ENCODE measurements at regions not wholly inside any gene's neighbourhood (a gene's known extent, or its start where the extent isn't known, plus 50 kb on each side); places are given as distances from the start of the nearest gene placed in this dataset.

- Histone ChIP-seq H3K27me3 (ENCODE audit: insufficient read depth, low read length, poor library complexity) (no peaks in the 10 kb centered on the region), H3K79me1 (ENCODE audit: low read length) (no peaks in the 10 kb centered on the region), H4K8ac (ENCODE audit: low read depth, low read length) (no peak overlapping the region), H4K5ac (ENCODE audit: low read length) (no peak overlapping the region), H3K4me2 (ENCODE audit: low read length) (no peak overlapping the region), H2AK5ac (ENCODE audit: low read length) (no peak overlapping the region), H2BK5ac (ENCODE audit: low read length) (no peak overlapping the region), H3K4me1 (ENCODE audit: control insufficient read depth, low read depth, low read length) (no peaks in the 10 kb centered on the region), H3K4ac (ENCODE audit: low read depth, low read length) (no peak overlapping the region), H2BK15ac (replicated peaks; ENCODE audit: low read depth) (no peak overlapping the region), H3K79me2 (ENCODE audit: control insufficient read depth, insufficient read depth, low read length) (no peaks in the 10 kb centered on the region), H3K18ac (ENCODE audit: low read length) (no peak overlapping the region), H3K56ac (ENCODE audit: low read length) (no peak overlapping the region), H3K23ac (ENCODE audit: low read length) (no peak overlapping the region), H3K9ac (ENCODE audit: low read length) (no peak overlapping the region), H3K4me3 (ENCODE audit: low read length) (no peak overlapping the region), H2BK120ac (ENCODE audit: low read depth, low read length) (no peak overlapping the region), H3K36me3 (ENCODE audit: control insufficient read depth, insufficient read depth, low read length) (no peaks in the 10 kb centered on the region), H3K27ac (ENCODE audit: low read depth, low read length) (no peak overlapping the region)
- peak; percentile 56 for DNase-seq
- 100% methylated on average over 1 of the region's 16 CpGs for WGBS (ENCODE audit: extremely low coverage, insufficient coverage, low lambda C conversion rate)
Measured at GRCh38 chr20:19885939-19886660, 128.0 kb downstream of the RIN2 start.

DNA sequence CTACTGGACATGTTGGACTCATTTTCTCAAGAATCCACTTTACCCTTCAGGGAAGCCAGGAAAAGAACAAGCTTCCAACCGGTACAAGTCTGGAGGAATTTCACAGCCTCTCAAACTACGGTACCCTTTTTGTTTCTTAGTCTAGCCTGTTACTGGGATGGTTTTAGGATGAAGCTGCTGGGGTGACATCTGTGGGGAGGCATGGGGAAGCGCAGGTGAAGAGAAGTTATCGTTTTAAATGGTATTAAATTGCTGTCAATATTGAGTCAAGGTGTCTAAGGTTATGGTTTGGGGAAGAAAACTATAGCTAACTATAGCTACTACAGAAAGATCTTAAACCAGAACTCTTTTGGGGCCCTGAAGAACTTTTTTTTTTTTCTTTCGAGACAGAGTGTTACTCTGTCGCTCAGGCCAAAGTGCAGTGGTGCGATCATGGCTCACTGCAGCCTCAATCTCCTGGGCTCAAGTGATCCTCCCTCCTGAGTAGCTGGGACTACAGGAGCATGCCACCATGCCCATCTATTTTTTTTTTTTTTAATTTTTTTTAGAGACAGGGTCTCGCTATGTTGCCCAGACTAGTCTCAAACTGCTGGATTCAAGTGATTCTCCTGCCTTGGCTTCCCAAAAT is 128.7 kb downstream of the RIN2 start:
- H4K5ac ChIP-seq (ENCODE audit: low read length): no peak overlapping the region
- no peak overlapping the region for H2BK5ac ChIP-seq (ENCODE audit: low read length)
- H3K18ac ChIP-seq (ENCODE audit: low read length): no peak overlapping the region
- no peak overlapping the region for H3K9ac ChIP-seq (ENCODE audit: low read length)
- WGBS (ENCODE audit: extremely low coverage, insufficient coverage, low lambda C conversion rate): no CpG with 5 or more reads among the region's 8 CpGs
- H3K4ac ChIP-seq (ENCODE audit: low read depth, low read length): no peak overlapping the region
- DNase-seq: peak; percentile 65
- no peaks in the 10 kb centered on the region for H3K4me1 ChIP-seq (ENCODE audit: control insufficient read depth, low read depth, low read length)
- H3K27me3 ChIP-seq (ENCODE audit: insufficient read depth, low read length, poor library complexity): no peaks in the 10 kb centered on the region
- H4K8ac ChIP-seq (ENCODE audit: low read depth, low read length): no peak overlapping the region
- H2AK5ac ChIP-seq (ENCODE audit: low read length): no peak overlapping the region
- H3K27ac ChIP-seq (ENCODE audit: low read depth, low read length): no peak overlapping the region
- H3K4me3 ChIP-seq (ENCODE audit: low read length): no peak overlapping the region
- H3K79me1 ChIP-seq (ENCODE audit: low read length): no peaks in the 10 kb centered on the region
- no peak overlapping the region for H3K56ac ChIP-seq (ENCODE audit: low read length)
- no peak overlapping the region for H2BK120ac ChIP-seq (ENCODE audit: low read depth, low read length)
- no peaks in the 10 kb centered on the region for H3K79me2 ChIP-seq (ENCODE audit: control insufficient read depth, insufficient read depth, low read length)
- no peak overlapping the region for H3K4me2 ChIP-seq (ENCODE audit: low read length)
- no peak overlapping the region for H3K23ac ChIP-seq (ENCODE audit: low read length)
- H3K36me3 ChIP-seq (ENCODE audit: control insufficient read depth, insufficient read depth, low read length): no peaks in the 10 kb centered on the region
- no peak overlapping the region for H2BK15ac ChIP-seq (replicated peaks; ENCODE audit: low read depth)

DNA sequence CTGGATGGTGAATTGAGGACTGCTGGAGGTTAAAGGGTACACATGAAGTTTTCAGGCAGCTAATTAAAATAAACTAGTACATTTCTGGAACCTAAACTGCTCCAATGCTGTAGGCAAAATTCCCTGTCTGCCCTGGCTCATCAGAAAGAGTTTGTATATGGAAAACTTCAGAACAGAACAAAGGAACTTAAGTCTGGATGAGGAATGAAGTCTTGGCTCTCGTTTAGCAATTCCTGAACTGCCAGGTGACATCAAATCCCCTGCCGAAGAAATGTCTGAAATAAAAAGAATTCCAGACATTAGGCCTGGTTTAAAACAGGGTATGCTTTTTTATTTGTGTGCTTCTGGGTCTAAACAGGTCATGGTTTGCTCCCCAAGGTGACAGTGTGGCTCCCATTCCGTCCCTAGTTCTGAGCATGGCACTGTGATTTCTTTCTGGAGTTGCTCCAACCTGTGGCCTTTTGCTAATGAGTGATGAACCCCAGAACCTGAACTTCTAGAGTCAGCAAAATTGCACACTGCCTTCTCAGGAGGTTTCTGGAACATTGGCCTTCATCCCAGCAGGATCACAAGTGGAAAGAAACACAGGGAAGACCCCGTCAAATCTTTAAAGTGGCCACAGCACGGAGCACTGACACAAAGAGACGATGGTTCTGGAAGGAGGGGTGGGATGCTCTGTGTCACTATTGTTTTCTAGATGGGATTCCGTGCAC is 129.4 kb upstream of the NAA20 start:
- H4K5ac ChIP-seq (ENCODE audit: low read length): no peak overlapping the region
- H2BK120ac ChIP-seq (ENCODE audit: low read depth, low read length): no peak overlapping the region
- H3K4me1 ChIP-seq (ENCODE audit: control insufficient read depth, low read depth, low read length): no peaks in the 10 kb centered on the region
- H3K27me3 ChIP-seq (ENCODE audit: insufficient read depth, low read length, poor library complexity): no peaks in the 10 kb centered on the region
- no peak overlapping the region for H3K18ac ChIP-seq (ENCODE audit: low read length)
- H4K8ac ChIP-seq (ENCODE audit: low read depth, low read length): no peak overlapping the region
- H2AK5ac ChIP-seq (ENCODE audit: low read length): no peak overlapping the region
- H3K23ac ChIP-seq (ENCODE audit: low read length): no peak overlapping the region
- no peak overlapping the region for H3K4me2 ChIP-seq (ENCODE audit: low read length)
- H2BK15ac ChIP-seq (replicated peaks; ENCODE audit: low read depth): no peak overlapping the region
- DNase-seq: no peak
- H3K79me1 ChIP-seq (ENCODE audit: low read length): no peaks in the 10 kb centered on the region
- H3K4me3 ChIP-seq (ENCODE audit: low read length): no peak overlapping the region
- H3K56ac ChIP-seq (ENCODE audit: low read length): no peak overlapping the region
- no CpG with 5 or more reads among the region's 7 CpGs for WGBS (ENCODE audit: extremely low coverage, insufficient coverage, low lambda C conversion rate)
- no peak overlapping the region for H3K27ac ChIP-seq (ENCODE audit: low read depth, low read length)
- H3K9ac ChIP-seq (ENCODE audit: low read length): no peak overlapping the region
- H3K36me3 ChIP-seq (ENCODE audit: control insufficient read depth, insufficient read depth, low read length): no peaks in the 10 kb centered on the region
- no peak overlapping the region for H2BK5ac ChIP-seq (ENCODE audit: low read length)
- no peak overlapping the region for H3K4ac ChIP-seq (ENCODE audit: low read depth, low read length)
- no peaks in the 10 kb centered on the region for H3K79me2 ChIP-seq (ENCODE audit: control insufficient read depth, insufficient read depth, low read length)

- H3K9ac ChIP-seq (ENCODE audit: low read length): no peak overlapping the region
- no peak overlapping the region for H3K4me3 ChIP-seq (ENCODE audit: low read length)
- no peak overlapping the region for H2AK5ac ChIP-seq (ENCODE audit: low read length)
- no peak overlapping the region for H2BK15ac ChIP-seq (replicated peaks; ENCODE audit: low read depth)
- no peaks in the 10 kb centered on the region for H3K4me1 ChIP-seq (ENCODE audit: control insufficient read depth, low read depth, low read length)
- no peak overlapping the region for H2BK120ac ChIP-seq (ENCODE audit: low read depth, low read length)
- no peaks in the 10 kb centered on the region for H3K79me2 ChIP-seq (ENCODE audit: control insufficient read depth, insufficient read depth, low read length)
- WGBS (ENCODE audit: extremely low coverage, insufficient coverage, low lambda C conversion rate): no CpG with 5 or more reads among the region's 8 CpGs
- H3K79me1 ChIP-seq (ENCODE audit: low read length): no peaks in the 10 kb centered on the region
- H3K36me3 ChIP-seq (ENCODE audit: control insufficient read depth, insufficient read depth, low read length): no peaks in the 10 kb centered on the region
- no peak overlapping the region for H3K4ac ChIP-seq (ENCODE audit: low read depth, low read length)
- no peaks in the 10 kb centered on the region for H3K27me3 ChIP-seq (ENCODE audit: insufficient read depth, low read length, poor library complexity)
- no peak overlapping the region for H4K5ac ChIP-seq (ENCODE audit: low read length)
- H3K56ac ChIP-seq (ENCODE audit: low read length): no peak overlapping the region
- DNase-seq: no peak
- H3K18ac ChIP-seq (ENCODE audit: low read length): no peak overlapping the region
- no peak overlapping the region for H4K8ac ChIP-seq (ENCODE audit: low read depth, low read length)
- no peak overlapping the region for H3K23ac ChIP-seq (ENCODE audit: low read length)
- no peak overlapping the region for H3K27ac ChIP-seq (ENCODE audit: low read depth, low read length)
- no peak overlapping the region for H2BK5ac ChIP-seq (ENCODE audit: low read length)
- no peak overlapping the region for H3K4me2 ChIP-seq (ENCODE audit: low read length)
Measured at GRCh38 chr20:19888269-19888671, 128.9 kb upstream of the NAA20 start.

- no peak overlapping the region for H2BK120ac ChIP-seq (ENCODE audit: low read depth, low read length)
- no peaks in the 10 kb centered on the region for H3K79me1 ChIP-seq (ENCODE audit: low read length)
- no peak overlapping the region for H3K23ac ChIP-seq (ENCODE audit: low read length)
- H3K4ac ChIP-seq (ENCODE audit: low read depth, low read length): no peak overlapping the region
- no peak overlapping the region for H3K27ac ChIP-seq (ENCODE audit: low read depth, low read length)
- H2BK15ac ChIP-seq (replicated peaks; ENCODE audit: low read depth): no peak overlapping the region
- no peak overlapping the region for H4K8ac ChIP-seq (ENCODE audit: low read depth, low read length)
- no peak overlapping the region for H3K4me2 ChIP-seq (ENCODE audit: low read length)
- no peak overlapping the region for H3K9ac ChIP-seq (ENCODE audit: low read length)
- WGBS (ENCODE audit: extremely low coverage, insufficient coverage, low lambda C conversion rate): no CpG with 5 or more reads among the region's 21 CpGs
- H3K18ac ChIP-seq (ENCODE audit: low read length): no peak overlapping the region
- no peaks in the 10 kb centered on the region for H3K36me3 ChIP-seq (ENCODE audit: control insufficient read depth, insufficient read depth, low read length)
- no peak for DNase-seq
- no peaks in the 10 kb centered on the region for H3K79me2 ChIP-seq (ENCODE audit: control insufficient read depth, insufficient read depth, low read length)
- no peaks in the 10 kb centered on the region for H3K27me3 ChIP-seq (ENCODE audit: insufficient read depth, low read length, poor library complexity)
- no peak overlapping the region for H2AK5ac ChIP-seq (ENCODE audit: low read length)
- H2BK5ac ChIP-seq (ENCODE audit: low read length): no peak overlapping the region
- no peak overlapping the region for H4K5ac ChIP-seq (ENCODE audit: low read length)
- no peak overlapping the region for H3K4me3 ChIP-seq (ENCODE audit: low read length)
- no peak overlapping the region for H3K56ac ChIP-seq (ENCODE audit: low read length)
- no peaks in the 10 kb centered on the region for H3K4me1 ChIP-seq (ENCODE audit: control insufficient read depth, low read depth, low read length)
Measured at GRCh38 chr20:19889011-19889953, 127.9 kb upstream of the NAA20 start.
